ENCODE measurements at regions not wholly inside any gene's neighbourhood (a gene's known extent, or its start where the extent isn't known, plus 50 kb on each side); places are given as distances from the start of the nearest gene placed in this dataset.

DNA sequence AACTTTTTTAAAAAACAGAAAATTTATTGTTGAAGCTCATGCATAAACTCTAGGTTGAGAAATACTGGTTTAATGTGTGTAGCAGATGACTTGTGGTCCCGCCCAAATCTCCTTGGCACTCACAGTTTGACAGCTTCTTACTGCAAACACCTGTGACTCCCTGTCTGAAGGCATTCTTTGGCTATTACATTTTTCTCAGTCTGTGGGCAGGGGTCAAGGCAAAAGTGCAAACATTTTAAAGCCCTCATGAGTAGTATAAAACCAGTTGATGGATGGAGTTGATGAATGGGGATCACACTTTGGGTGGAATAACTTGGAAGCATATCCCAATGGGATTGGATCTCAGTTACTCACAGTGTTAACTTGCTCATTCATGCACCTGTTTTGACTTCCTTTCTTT, 1007.0 kb upstream of the NUDT12 start:
- Histone ChIP-seq H2BK5ac (ENCODE audit: low read depth, low read length, poor library complexity, severe bottlenecking) (no peak overlapping the region), H2AFZ (replicated peaks; ENCODE audit: low read length, poor library complexity) (no peak overlapping the region), H3K36me3 (ENCODE audit: control insufficient read depth, insufficient read depth, low read length) (no peaks in the 10 kb centered on the region), H4K5ac (ENCODE audit: low read depth, low read length) (no peak overlapping the region), H3K79me1 (ENCODE audit: low read depth in 1 of 2, low read length in 2 of 2) (no peaks in the 10 kb centered on the region), H4K91ac (ENCODE audit: insufficient read depth, low read depth, low read length) (no peak overlapping the region), H3K9me1 (ENCODE audit: insufficient read depth, low read length) (no peaks in the 10 kb centered on the region), H3K14ac (replicated peaks; ENCODE audit: low read depth, low read length) (no peak overlapping the region), H3K56ac (ENCODE audit: extremely low read depth, insufficient read depth, low read length) (no peak overlapping the region), H3K27me3 (ENCODE audit: control insufficient read depth, insufficient read depth, low read length) (no peaks in the 10 kb centered on the region), H3K23ac (ENCODE audit: low read depth, low read length) (no peak overlapping the region), H4K20me1 (ENCODE audit: insufficient read depth, low read length) (no peaks in the 10 kb centered on the region), H2BK120ac (ENCODE audit: low read depth, low read length) (no peak overlapping the region), H2BK15ac (ENCODE audit: low read depth, low read length) (no peak overlapping the region), H3K9ac (ENCODE audit: low read depth, low read length) (no peak overlapping the region), H3K4ac (ENCODE audit: low read depth, low read length) (no peak overlapping the region), H3K4me3 (ENCODE audit: insufficient read depth, low read depth, low read length) (no peak overlapping the region), H3K18ac (ENCODE audit: low read depth, low read length) (no peak overlapping the region), H3K4me2 (ENCODE audit: low read depth, low read length) (no peak overlapping the region), H2BK20ac (ENCODE audit: low read depth, low read length) (no peak overlapping the region), H2AK9ac (replicated peaks; ENCODE audit: low read depth, low read length, poor library complexity) (no peak overlapping the region), H3K27ac (ENCODE audit: insufficient read depth, low read length) (no peak overlapping the region), H4K8ac (ENCODE audit: low read depth in 2 of 2, low read length in 2 of 2) (no peak overlapping the region), H2AK5ac (ENCODE audit: low read depth, low read length) (no peak overlapping the region), H3K4me1 (ENCODE audit: control insufficient read depth, insufficient read depth, low read length) (no peaks in the 10 kb centered on the region), H3K9me3 (ENCODE audit: control insufficient read depth, insufficient read depth, low read length) (no peaks in the 10 kb centered on the region)
- intact Hi-C loops (cut with micrococcal nuclease): no loop called here
- ChIA-PET POLR2A (ENCODE audit: unreplicated experiment) (no interaction called here), CTCF (interaction anchor here (0.5 kb wide), 1 partner anchor 38 kb away, joined by 5 read pairs; no protein-coding TSS in a partner anchor)
- no peak for DNase-seq
- TF ChIP-seq NFE2L2 (IDR thresholded peaks at IDR 0.05; ENCODE audit: low read depth, low read length) (no peak), MAZ (IDR thresholded peaks at IDR 0.05; ENCODE audit: borderline replicate concordance, low read depth, low read length) (no peak), RFX5 (IDR thresholded peaks at IDR 0.05; ENCODE audit: low read depth, low read length) (no peak), CEBPB (IDR thresholded peaks at IDR 0.05; ENCODE audit: low read depth, low read length) (no peak), POLR2A (IDR thresholded peaks at IDR 0.05; ENCODE audit: low read depth, low read length) (no peak), BHLHE40 (IDR thresholded peaks at IDR 0.05; ENCODE audit: low read depth, low read length) (no peak), SMC3 (IDR thresholded peaks at IDR 0.05; ENCODE audit: low read depth, low read length) (no peak), CHD1 (IDR thresholded peaks at IDR 0.05; ENCODE audit: low read depth, low read length) (no peak), FOS (IDR thresholded peaks at IDR 0.05; ENCODE audit: low read depth, low read length) (no peak), MAFK (IDR thresholded peaks at IDR 0.05; ENCODE audit: low read depth, low read length) (no peak)
- TF ChIP-seq, protein P1, sequence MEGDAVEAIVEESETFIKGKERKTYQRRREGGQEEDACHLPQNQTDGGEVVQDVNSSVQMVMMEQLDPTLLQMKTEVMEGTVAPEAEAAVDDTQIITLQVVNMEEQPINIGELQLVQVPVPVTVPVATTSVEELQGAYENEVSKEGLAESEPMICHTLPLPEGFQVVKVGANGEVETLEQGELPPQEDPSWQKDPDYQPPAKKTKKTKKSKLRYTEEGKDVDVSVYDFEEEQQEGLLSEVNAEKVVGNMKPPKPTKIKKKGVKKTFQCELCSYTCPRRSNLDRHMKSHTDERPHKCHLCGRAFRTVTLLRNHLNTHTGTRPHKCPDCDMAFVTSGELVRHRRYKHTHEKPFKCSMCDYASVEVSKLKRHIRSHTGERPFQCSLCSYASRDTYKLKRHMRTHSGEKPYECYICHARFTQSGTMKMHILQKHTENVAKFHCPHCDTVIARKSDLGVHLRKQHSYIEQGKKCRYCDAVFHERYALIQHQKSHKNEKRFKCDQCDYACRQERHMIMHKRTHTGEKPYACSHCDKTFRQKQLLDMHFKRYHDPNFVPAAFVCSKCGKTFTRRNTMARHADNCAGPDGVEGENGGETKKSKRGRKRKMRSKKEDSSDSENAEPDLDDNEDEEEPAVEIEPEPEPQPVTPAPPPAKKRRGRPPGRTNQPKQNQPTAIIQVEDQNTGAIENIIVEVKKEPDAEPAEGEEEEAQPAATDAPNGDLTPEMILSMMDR (conservative IDR thresholded peaks at IDR 0.05; ENCODE audit: low read depth, low read length): no peak
- dilution Hi-C loops (cut with HindIII; ENCODE audit: low sequenced_read_pairs, unreplicated experiment): no loop called here
- WGBS, 2 experiments (ENCODE audit: extremely low coverage in 2 of 2, insufficient read length in 1 of 2): no CpG with 5 or more reads among the region's 1 CpG
- BruUV-seq (replicated peaks): no TSS peak
- in situ Hi-C loops (cut with MboI; ENCODE audit: low sequenced_read_pairs): no loop called here
- no peak for ATAC-seq (ENCODE audit: low read depth)

Measured in IMR-90 (cell line).